NCI-H226 (cell line): ENCODE measurements at regions not wholly inside any gene's neighbourhood (a gene's known extent, or its start where the extent isn't known, plus 50 kb on each side); places are given as distances from the start of the nearest gene placed in this dataset.
"Not testable (repeated sequence)": the region's sequence is repeated elsewhere in the genome, so short reads cannot be mapped to it uniquely, and the experiment has no call there.

Source experiments
- DNase-seq: peaks from one replicate; pipeline ENCODE4 v3.0.0-alpha.2; 2015

DNA sequence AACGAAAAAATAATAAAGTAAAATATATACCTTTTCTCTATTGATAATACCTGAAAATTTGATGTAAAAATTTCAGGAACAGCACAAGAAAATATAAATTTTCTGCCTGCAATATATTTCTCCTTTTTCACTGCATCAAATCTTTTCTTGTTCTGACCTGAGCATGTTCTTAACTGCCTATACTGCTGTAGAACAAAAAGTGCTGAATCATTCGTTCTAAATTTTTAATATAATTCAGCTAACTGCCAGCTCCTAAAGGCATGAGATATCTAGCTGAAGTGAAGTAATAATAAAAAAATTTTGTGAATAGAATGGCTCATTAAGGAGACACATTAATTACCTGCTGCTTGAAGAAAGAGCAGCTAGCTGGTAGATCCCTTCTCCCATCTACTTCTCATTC is 188.6 kb upstream of the FKBP1C start:
- DNase-seq: no peak

DNA sequence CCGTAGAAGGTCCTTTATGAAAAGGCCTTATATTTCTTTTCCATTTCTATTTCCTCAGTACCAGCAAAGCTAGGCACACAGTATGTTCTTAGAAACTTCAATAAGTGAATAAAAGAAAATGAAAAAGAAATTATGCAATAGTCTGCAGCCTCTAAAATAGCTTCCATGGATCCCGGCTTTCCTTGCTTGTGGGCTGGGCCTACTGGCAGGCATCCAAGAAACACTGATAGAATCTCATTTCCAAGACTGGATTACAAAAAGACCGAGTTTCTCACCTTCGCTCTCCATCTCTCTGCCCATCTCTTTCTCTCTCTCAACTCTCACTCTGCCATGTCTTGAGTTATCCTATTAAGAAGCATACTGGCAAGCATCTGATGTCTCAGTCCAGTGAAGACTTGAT is 187.5 kb upstream of the FKBP1C start:
- DNase-seq: no peak

- no peak for DNase-seq
Observed at GRCh38 chr6:63049216-63049615, 162.1 kb upstream of the FKBP1C start.

GRCh38 chr6:63053206-63053605 is 158.1 kb upstream of the FKBP1C start:
- DNase-seq: not testable (repeated sequence)

- no peak for DNase-seq
Observed at GRCh38 chr6:63058601-63059000, 152.7 kb upstream of the FKBP1C start.

DNA sequence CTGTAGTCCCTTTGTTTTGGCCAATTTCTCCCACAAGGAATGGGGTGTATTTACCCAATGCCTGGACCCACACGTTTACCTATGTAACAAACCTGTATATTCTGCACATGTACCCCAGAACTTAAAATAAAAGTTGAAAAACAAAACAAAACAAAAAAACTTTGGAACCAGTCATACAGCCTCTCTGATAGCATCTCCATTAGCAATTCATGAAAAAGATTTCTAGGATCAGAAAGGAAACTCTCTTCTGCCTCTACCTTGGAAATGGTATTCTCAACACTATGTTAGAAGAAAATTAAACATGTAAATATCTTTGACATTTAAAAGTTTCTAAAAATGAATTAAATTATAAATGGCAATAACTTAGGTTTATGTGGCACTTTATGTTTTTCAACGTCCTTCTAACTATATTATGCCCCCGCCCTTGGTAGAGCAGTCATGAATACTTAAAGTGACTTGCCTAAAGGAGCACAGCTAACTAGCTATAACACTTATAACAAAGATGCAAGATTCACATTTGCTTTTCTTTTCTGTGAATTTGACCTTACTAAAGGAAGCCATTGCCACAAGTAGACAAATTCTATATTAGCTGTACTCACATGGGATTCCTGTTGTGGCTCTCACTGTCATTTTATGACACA is 147.5 kb upstream of the FKBP1C start:
- DNase-seq: no peak

DNA sequence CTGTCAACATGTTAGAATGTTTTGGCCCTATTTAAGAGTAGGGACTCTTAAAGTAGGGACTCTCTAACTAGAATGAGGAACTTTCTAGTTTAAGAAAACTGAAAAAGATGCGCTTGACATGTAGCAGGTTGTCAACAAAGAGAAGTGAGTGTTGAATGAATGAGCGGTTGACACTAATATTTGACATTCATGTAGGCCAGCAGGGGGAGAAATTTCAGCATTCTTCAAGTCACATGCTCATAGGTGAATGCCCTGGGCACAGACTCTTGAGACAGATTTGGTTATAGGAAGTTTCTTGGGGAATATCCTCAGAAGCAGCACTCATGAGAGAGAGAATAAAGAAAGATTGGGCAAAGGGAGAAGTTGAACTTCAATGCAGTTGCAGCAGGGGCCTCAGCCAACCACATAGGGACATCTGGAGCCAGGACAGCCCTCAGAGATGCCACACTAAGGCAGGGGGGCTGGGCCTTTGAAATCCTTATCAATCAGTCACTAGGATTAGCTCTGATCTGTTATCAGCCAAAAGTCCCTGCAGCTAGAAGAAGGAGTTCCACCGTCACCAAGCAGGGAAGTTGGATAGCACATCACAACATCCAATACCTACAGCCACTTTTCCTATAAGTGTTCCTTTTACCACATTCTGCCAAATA is 145.1 kb upstream of the FKBP1C start:
- DNase-seq: no peak

GRCh38 chr6:63094947-63095346 is 116.3 kb upstream of the FKBP1C start:
- no peak for DNase-seq

DNA sequence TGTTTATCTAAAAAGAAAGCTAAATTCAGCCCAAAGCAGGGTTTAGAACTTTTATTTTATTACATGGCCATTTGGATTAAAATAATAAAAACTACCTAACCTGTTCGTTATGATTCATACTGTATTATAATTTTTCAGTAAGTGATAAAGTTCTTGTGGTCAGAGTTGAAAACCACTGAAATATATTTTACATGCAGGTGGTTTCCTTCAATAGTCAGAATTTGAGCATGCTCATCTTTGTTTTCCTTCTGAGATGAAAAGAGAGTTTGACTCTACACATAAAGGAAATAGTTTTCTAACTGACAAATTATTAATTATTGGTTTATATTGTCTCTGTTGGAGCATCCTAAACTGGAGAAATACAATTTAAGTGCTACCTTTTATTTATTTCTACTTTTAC is 114.0 kb upstream of the FKBP1C start:
- no peak for DNase-seq

DNA sequence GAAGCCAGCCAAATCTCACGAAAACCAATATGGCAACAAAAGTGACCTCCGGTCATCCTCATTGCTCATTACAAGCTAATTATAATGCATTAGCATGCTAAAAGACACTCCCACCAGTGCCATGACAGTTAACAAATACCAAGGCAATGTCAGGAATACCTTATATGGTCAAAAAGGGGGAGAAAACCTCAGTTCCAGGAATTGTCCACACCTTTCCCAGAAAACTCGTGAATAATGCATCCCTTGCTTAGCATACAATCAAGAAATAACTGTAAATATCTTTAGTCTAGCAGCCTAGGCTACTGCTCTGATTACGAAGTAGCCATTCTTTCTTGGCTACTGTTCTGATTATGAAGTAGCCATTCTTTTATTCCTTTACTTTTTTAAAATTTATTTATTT is 112.5 kb upstream of the FKBP1C start:
- no peak for DNase-seq

DNA sequence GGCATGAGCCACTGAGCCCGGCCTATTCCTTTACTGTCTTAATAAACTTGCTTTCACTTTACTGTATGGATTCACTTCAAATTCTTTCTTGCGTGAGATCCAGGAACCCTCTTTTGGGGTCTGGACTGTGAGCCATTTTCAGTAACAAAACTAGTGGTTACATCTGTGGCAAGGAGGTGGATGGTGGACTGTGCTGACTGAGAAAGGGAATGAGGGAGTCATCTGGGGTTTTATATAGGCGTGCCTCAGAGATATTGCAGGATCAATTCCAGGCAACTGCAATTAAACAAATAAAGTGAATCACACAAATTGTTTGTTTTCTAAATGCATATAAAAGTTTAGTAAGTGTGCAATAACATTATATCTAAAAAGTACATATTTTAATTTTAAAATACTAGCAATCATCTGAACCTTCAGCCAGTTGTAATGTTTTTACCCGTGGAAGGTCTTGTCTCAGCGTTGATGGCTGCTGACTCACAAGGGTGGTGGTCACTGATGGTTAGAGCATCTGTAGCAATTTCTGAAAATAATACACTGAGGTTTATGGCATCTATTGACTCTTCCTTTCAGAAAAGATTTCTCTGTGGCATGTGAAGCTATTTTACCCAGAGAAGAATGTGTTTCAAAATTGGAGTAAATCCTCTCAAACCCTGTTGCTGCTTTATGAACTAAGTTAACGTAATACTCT is 111.4 kb upstream of the FKBP1C start:
- DNase-seq: no peak

- DNase-seq: no peak
Observed at GRCh38 chr6:63114610-63115211, 96.6 kb upstream of the FKBP1C start.

DNA sequence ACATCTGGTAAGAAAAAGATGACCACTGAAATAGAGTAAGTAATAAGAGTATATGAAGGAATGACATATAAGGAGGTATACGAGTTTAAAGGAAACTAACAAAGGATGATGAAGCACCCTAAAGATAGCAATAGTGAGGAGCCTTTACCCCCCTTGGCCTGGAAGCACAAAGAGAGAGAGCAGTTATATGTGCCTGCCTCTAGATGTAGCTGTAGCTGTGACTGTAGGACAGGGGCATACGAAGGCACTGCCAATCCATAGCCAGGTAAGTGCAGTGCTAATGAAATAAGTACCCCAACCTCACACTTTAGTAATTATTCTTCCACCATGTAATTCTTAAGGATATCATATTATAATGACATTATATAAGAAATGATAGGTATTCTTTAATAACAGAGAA is 90.1 kb upstream of the FKBP1C start:
- no peak for DNase-seq

- DNase-seq: no peak
Observed at GRCh38 chr6:63140114-63140513, 71.2 kb upstream of the FKBP1C start.

DNA sequence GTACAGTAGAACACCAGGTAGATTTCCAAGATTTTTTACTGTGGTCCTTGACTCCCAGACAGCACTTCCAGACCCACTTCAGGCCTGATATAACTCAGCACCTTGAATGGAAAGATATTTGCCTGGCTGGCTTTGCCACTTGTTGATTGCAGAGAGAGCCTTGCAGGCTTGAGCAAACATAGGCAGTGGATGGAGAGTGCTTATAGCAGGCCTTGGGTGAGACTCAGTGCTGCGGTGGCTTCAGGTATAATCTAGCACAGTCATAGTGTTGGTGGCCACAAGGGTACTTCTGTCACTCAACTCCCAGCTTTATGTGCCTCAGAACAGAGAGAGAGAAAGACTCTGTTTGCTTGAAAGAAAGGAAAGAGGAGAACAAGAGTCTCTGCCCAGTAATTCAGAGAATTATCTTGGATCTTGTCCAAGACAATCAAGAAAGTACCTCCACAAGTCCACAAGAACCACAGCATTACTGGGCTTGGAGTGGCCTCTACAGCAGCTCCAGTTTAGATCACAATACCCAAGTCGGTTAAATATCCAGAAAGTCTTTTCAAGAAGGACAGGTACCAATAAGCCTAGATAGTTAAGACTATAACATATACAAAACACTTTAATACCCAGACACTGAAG is 70.5 kb upstream of the FKBP1C start:
- no peak for DNase-seq

- DNase-seq: no peak
Observed at GRCh38 chr6:63149730-63150129, 61.5 kb upstream of the FKBP1C start.

GRCh38 chr6:63154535-63154934 is 56.7 kb upstream of the FKBP1C start:
- no peak for DNase-seq
